HEK293T (cell line): ENCODE measurements at regions not wholly inside any gene's neighbourhood (a gene's known extent, or its start where the extent isn't known, plus 50 kb on each side); places are given as distances from the start of the nearest gene placed in this dataset.

Experiments used
- CTCF ChIA-PET: fragments of 350-600 bp; formaldehyde crosslinking; extraction: SDS; loops from one replicate; lab custom pipeline; 2021; ENCODE audit warnings: antibody characterized with exemption, inconsistent platforms; lab: Yijun Ruan, JAX
- POLR2A ChIA-PET: fragments of 350-600 bp; formaldehyde crosslinking; extraction: SDS; loops from one replicate; lab custom pipeline; 2020; ENCODE audit warnings: antibody characterized with exemption, inconsistent platforms; lab: Yijun Ruan, JAX
- DNase-seq: peaks from one replicate; pipeline ENCODE4 v3.0.0; 2012; ENCODE audit warnings: mixed read lengths; ENCODE audit errors: extremely low spot score
- ARNT ChIP-seq: fragments of 450-650 bp; IDR thresholded peaks from 2 replicates; pipeline ENCODE4 v1.6.1; 2017; ENCODE audit warnings: mild to moderate bottlenecking
- BHLHE40 ChIP-seq: fragments of 450-650 bp; IDR thresholded peaks from 2 replicates; pipeline ENCODE4 v1.6.1; 2016; ENCODE audit warnings: mild to moderate bottlenecking, moderate library complexity, borderline replicate concordance
- CTBP1 ChIP-seq: fragments of 450-650 bp; IDR thresholded peaks from 2 replicates; pipeline ENCODE4 v1.6.1; 2016; ENCODE audit warnings: borderline replicate concordance
- ELF4 ChIP-seq: fragments of 450-650 bp; IDR thresholded peaks from 2 replicates; pipeline ENCODE4 v1.6.1; 2017; ENCODE audit warnings: antibody characterized with exemption
- FOXA1 ChIP-seq: fragments of 450-650 bp; IDR thresholded peaks from 2 replicates; pipeline ENCODE4 v1.6.1; 2016; ENCODE audit warnings: mild to moderate bottlenecking
- FOXK2 ChIP-seq: fragments of 450-650 bp; IDR thresholded peaks from 2 replicates; pipeline ENCODE4 v1.6.1; 2016; ENCODE audit warnings: mild to moderate bottlenecking
- FOXM1 ChIP-seq: fragments of 450-650 bp; IDR thresholded peaks from 2 replicates; pipeline ENCODE4 v1.6.1; 2017; ENCODE audit warnings: mild to moderate bottlenecking, borderline replicate concordance
- HDGF ChIP-seq: fragments of 450-650 bp; IDR thresholded peaks from 2 replicates; pipeline ENCODE4 v1.6.1; 2017; ENCODE audit warnings: antibody characterized with exemption, borderline replicate concordance
- L3MBTL2 ChIP-seq: fragments of 450-650 bp; conservative IDR thresholded peaks from 2 replicates; pipeline ENCODE4 v1.6.1; 2016; ENCODE audit warnings: mild to moderate bottlenecking
- LEF1 ChIP-seq: fragments of 450-650 bp; IDR thresholded peaks from 2 replicates; pipeline ENCODE4 v1.6.1; 2017; ENCODE audit warnings: mild to moderate bottlenecking, borderline replicate concordance
- NFRKB ChIP-seq: fragments of 450-650 bp; IDR thresholded peaks from 2 replicates; pipeline ENCODE4 v1.6.1; 2016; ENCODE audit warnings: mild to moderate bottlenecking, moderate library complexity
- SP1 ChIP-seq: fragments of 450-650 bp; IDR thresholded peaks from 2 replicates; pipeline ENCODE4 v1.6.1; 2017
- SUZ12 ChIP-seq: fragments of 450-650 bp; IDR thresholded peaks from 2 replicates; pipeline ENCODE4 v1.6.1; 2016; ENCODE audit warnings: mild to moderate bottlenecking
- TARDBP ChIP-seq: fragments of 450-650 bp; IDR thresholded peaks from 2 replicates; pipeline ENCODE4 v1.6.1; 2016
- ZNF384 ChIP-seq: fragments of 450-650 bp; IDR thresholded peaks from 2 replicates; pipeline ENCODE4 v1.6.1; 2016
- TF ChIP-seq, protein P1 (sequence below): fragments of 450-650 bp; IDR thresholded peaks from 2 replicates; pipeline ENCODE4 v1.6.1; 2016

DNA sequence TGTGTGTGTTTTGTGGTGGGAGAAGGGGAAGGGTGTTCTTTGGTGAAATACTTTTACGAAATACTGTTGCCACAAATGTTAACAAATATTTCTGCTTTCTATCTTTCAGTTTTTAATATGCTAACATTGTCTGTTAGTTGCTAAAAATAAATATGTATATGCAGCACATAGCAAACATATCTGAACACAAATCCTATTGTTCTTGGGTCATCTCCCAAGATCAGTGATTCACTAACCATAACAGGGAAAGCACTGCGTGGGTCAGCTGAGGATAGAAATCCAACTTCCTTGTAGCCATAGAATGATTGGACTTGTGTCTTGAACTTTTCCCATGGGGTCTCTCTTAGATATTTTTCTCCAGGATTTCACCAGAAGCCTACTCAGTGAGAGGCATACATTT, 250.3 kb upstream of the FAM47A start:
- POLR2A ChIA-PET: no interaction called here
- no peak for DNase-seq
- CTCF ChIA-PET: no interaction called here
- no peak for TF ChIP-seq FOXM1
- TF ChIP-seq L3MBTL2: no peak
- TF ChIP-seq, protein P1, sequence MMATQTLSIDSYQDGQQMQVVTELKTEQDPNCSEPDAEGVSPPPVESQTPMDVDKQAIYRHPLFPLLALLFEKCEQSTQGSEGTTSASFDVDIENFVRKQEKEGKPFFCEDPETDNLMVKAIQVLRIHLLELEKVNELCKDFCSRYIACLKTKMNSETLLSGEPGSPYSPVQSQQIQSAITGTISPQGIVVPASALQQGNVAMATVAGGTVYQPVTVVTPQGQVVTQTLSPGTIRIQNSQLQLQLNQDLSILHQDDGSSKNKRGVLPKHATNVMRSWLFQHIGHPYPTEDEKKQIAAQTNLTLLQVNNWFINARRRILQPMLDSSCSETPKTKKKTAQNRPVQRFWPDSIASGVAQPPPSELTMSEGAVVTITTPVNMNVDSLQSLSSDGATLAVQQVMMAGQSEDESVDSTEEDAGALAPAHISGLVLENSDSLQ: no peak
- TF ChIP-seq ARNT: no peak
- TF ChIP-seq CTBP1: no peak
- TF ChIP-seq SUZ12: no peak

DNA sequence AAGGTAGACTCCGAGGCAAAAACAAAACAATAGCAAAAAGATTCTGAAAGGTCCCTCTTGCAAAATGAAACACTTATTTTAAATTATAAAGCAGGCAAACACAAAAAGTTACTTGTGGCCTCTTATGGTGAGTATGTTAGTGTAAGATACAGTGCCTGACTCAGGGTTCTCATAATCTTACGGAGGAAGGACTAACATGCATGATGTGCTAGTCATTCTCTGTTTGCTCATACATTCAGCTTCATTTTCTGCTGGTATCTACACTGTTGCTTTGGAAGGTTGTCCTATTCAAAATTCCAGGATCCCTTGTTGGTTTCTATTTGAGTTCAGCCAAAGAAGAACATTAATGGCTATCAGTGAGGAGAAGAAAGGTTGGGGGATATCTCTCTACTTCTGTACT, 249.1 kb upstream of the FAM47A start:
- ChIA-PET POLR2A (no interaction called here), CTCF (no interaction called here)
- no peak for TF ChIP-seq LEF1
- no peak for TF ChIP-seq ELF4
- no peak for TF ChIP-seq NFRKB
- DNase-seq: no peak

DNA sequence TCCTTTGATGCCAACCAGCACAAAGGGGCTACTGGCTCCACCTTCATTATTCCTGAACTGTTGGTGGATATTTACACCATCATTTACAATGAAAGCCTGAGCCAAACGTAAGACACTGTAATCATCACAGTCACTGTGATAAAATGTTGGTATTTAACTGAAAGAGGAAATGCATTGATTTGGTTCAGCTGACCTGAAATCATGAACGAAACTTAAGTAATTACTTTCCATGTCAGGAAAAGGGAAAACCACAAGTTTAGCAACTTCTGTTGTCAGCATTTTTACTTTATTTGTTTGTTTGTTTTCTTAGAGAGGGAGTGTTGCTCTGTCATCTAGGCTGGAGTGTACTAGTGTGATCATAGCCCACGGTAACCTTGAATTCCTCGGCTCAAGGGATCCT, 247.8 kb upstream of the FAM47A start:
- POLR2A ChIA-PET: no interaction called here
- no peak for DNase-seq
- TF ChIP-seq LEF1: no peak
- TF ChIP-seq CTBP1: no peak
- TF ChIP-seq SP1: no peak
- TF ChIP-seq FOXA1: no peak
- TF ChIP-seq, protein P1: no peak
- no peak for TF ChIP-seq HDGF
- no peak for TF ChIP-seq FOXM1
- no peak for TF ChIP-seq SUZ12
- TF ChIP-seq ELF4: no peak
- TF ChIP-seq ARNT: no peak
- no peak for TF ChIP-seq ZNF384
- TF ChIP-seq L3MBTL2: no peak
- no peak for TF ChIP-seq TARDBP
- TF ChIP-seq NFRKB: no peak
- CTCF ChIA-PET: no interaction called here

DNA sequence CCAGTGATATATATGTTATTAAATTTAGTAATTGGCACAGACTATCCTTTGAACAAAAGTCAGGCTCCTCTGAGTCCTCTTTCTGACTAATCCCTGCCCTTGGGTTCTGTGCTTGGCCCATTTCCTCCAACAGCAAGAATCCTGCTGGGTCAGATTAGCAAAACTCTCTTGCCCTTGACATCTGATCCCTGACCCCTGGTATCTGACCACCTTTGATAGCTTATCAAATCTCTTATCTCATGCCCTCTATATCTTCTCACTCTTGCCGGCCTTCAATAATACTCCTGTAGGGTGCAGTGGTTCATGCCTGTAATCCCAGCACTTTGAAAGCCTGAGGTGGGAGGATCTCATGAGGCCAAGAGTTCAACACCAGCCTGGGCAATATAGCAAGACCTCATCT, 245.5 kb upstream of the FAM47A start:
- POLR2A ChIA-PET: no interaction called here
- no peak for DNase-seq
- CTCF ChIA-PET: interaction anchor here (0.7 kb wide), 1 partner anchor 16 kb away, joined by 3 read pairs; no protein-coding TSS in a partner anchor
- no peak for TF ChIP-seq SP1
- no peak for TF ChIP-seq L3MBTL2
- TF ChIP-seq FOXK2: no peak
- no peak for TF ChIP-seq ELF4
- TF ChIP-seq, protein P1: no peak
- no peak for TF ChIP-seq FOXM1
- no peak for TF ChIP-seq SUZ12
- no peak for TF ChIP-seq NFRKB
- no peak for TF ChIP-seq ZNF384
- no peak for TF ChIP-seq ARNT
- no peak for TF ChIP-seq BHLHE40
- TF ChIP-seq TARDBP: no peak
- TF ChIP-seq HDGF: no peak
- no peak for TF ChIP-seq CTBP1
- no peak for TF ChIP-seq FOXA1

DNA sequence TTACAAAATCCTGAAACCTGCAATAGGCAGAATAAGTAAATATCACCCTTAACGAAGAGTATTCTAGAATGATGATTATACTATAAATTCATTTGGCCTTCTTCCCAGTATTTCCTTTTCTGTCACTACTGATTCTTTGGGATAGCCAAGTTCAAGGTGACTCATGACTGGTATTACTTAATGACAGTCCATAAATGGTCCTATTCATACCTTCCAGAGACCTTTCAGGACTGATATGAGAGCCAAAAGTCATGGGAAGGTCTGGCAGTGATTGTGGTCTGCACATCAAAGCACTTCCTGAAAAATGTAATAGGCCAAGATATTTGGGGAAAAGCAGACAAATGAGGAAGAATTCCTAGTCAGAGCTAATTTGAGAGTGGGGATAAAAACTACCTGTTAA, 239.6 kb upstream of the FAM47A start:
- ChIA-PET POLR2A (no interaction called here), CTCF (no interaction called here)
- TF ChIP-seq, protein P1: no peak
- TF ChIP-seq L3MBTL2 (no peak), LEF1 (no peak), TARDBP (no peak), SP1 (no peak), HDGF (no peak), ELF4 (no peak), FOXK2 (no peak), ARNT (no peak), BHLHE40 (no peak), SUZ12 (no peak), ZNF384 (no peak), CTBP1 (no peak), FOXA1 (no peak), FOXM1 (no peak), NFRKB (no peak)
- no peak for DNase-seq

DNA sequence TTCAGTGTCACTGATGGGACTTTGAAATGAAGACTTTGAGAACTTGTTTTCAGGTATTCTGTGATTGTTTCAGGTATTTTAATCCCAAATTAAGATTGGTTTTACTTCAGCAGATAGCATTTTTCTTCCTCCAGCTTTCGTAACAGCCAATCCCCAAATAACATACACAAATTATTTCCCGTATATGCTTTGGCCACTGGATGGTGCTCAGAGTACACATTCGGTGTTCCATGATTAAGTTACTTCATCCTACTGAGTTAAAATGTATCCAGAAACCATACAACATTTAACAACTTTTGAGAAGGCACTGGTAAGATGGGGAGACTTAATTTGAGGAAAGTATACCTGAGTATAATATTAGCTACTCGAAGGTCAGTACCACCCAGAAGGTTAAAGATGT, 233.4 kb upstream of the FAM47A start:
- DNase-seq: peak; percentile 24
- POLR2A ChIA-PET: no interaction called here
- CTCF ChIA-PET: no interaction called here
- no peak for TF ChIP-seq TARDBP
